ENCODE measurements at regions not wholly inside any gene's neighbourhood (a gene's known extent, or its start where the extent isn't known, plus 50 kb on each side); places are given as distances from the start of the nearest gene placed in this dataset.
"Not testable (repeated sequence)": the region's sequence is repeated elsewhere in the genome, so short reads cannot be mapped to it uniquely, and the experiment has no call there.

DNA sequence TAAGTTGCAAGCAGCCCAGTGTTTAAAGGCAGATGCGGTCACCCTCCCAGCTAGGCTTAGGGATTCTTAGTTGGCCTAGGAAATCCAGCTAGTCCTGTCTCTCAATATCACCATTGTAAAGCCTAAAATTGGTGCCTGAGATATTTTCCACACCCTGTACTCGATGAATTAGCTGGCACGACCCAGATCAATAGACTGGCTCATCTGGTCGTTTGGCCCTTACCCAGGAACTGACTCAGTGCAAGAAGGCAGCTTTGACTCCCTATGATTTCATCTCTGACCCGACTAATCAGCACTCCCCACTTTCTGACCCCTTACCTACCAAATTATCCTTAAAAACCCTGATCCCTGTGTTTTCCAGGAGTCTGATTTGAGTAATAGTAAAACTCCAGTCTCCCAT lies 384.9 kb upstream of the SLC7A11 start:
- no peak overlapping the region for H2AFZ ChIP-seq (ENCODE audit: low read length)
- no peaks in the 10 kb centered on the region for H3K27me3 ChIP-seq (ENCODE audit: low read length)
- H3K36me3 ChIP-seq (ENCODE audit: insufficient read depth, low read length): no peaks in the 10 kb centered on the region
- H3K4me3 ChIP-seq (ENCODE audit: low read length): no peak overlapping the region
- no peaks in the 10 kb centered on the region for H3K9me3 ChIP-seq (ENCODE audit: low read length)
- peaks cover 18% of the 10 kb centered on the region for H3K4me1 ChIP-seq (ENCODE audit: low read length)
- H3K9me2 ChIP-seq (replicated peaks; ENCODE audit: insufficient read depth, low read length): no peaks in the 10 kb centered on the region
- no peaks in the 10 kb centered on the region for H4K20me1 ChIP-seq (ENCODE audit: insufficient read depth, low read depth, low read length)
- H3K27ac ChIP-seq (ENCODE audit: low read length): no peak overlapping the region
- H3K9ac ChIP-seq (ENCODE audit: low read length): no peak overlapping the region
- no peaks in the 10 kb centered on the region for H3K79me2 ChIP-seq (ENCODE audit: low read length)
- DNase-seq: no peak
- no peak overlapping the region for H3K4me2 ChIP-seq (ENCODE audit: low read depth, low read length, poor library complexity, severe bottlenecking)

DNA sequence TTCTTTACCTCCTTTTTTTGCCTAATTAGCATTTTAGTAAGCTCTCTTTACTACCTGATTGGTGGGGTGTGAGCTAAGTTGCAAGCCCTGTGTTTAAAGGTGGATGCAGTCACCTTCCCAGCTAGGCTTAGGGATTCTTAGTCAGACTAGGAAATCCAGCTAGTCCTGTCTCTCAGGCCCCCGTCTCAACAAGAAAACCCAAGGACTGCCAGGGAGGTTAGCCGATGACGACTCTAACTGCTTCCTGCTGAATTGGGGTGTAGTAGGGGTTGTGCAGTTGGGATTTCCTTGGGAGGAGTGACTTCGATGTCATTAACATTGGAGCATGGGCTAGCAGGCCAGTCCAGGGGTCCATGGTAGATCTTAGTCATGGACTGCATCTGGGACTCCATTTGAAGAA lies 380.2 kb upstream of the SLC7A11 start:
- DNase-seq; H4K20me1 ChIP-seq (ENCODE audit: insufficient read depth, low read depth, low read length); H3K4me3 ChIP-seq (ENCODE audit: low read length); H3K27me3 ChIP-seq (ENCODE audit: low read length); H2AFZ ChIP-seq (ENCODE audit: low read length); H3K36me3 ChIP-seq (ENCODE audit: insufficient read depth, low read length); H3K79me2 ChIP-seq (ENCODE audit: low read length); H3K27ac ChIP-seq (ENCODE audit: low read length); H3K9me3 ChIP-seq (ENCODE audit: low read length); H3K4me1 ChIP-seq (ENCODE audit: low read length); H3K9me2 ChIP-seq (replicated peaks; ENCODE audit: insufficient read depth, low read length); H3K4me2 ChIP-seq (ENCODE audit: low read depth, low read length, poor library complexity, severe bottlenecking); H3K9ac ChIP-seq (ENCODE audit: low read length): not testable (repeated sequence)

DNA sequence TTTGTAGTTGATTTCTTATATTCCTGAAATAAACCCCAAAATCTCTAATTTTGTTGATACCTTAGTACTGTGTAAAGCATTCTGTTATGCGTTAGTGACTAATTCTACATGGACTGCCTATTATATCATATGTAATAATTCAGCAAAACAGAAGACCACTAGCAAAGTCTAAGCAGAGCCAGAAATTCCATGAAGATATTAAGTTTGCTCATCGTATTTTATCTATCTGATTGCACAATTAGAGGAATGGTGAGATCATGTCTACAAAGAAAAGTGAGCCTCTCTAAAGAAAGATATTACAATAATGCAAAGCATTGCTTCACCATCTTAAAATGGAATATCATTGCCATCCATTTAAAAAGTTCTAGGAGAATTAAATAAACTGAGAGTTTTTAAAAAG lies 374.6 kb upstream of the SLC7A11 start:
- Histone ChIP-seq H3K9me3 (ENCODE audit: low read length) (no peaks in the 10 kb centered on the region), H4K20me1 (ENCODE audit: insufficient read depth, low read depth, low read length) (no peaks in the 10 kb centered on the region), H3K9me2 (replicated peaks; ENCODE audit: insufficient read depth, low read length) (no peaks in the 10 kb centered on the region), H3K4me1 (ENCODE audit: low read length) (no peaks in the 10 kb centered on the region), H3K27ac (ENCODE audit: low read length) (no peak overlapping the region), H3K9ac (ENCODE audit: low read length) (no peak overlapping the region), H3K4me2 (ENCODE audit: low read depth, low read length, poor library complexity, severe bottlenecking) (no peak overlapping the region), H2AFZ (ENCODE audit: low read length) (no peak overlapping the region), H3K27me3 (ENCODE audit: low read length) (no peaks in the 10 kb centered on the region), H3K4me3 (ENCODE audit: low read length) (no peak overlapping the region), H3K36me3 (ENCODE audit: insufficient read depth, low read length) (no peaks in the 10 kb centered on the region), H3K79me2 (ENCODE audit: low read length) (no peaks in the 10 kb centered on the region)
- DNase-seq: no peak

DNA sequence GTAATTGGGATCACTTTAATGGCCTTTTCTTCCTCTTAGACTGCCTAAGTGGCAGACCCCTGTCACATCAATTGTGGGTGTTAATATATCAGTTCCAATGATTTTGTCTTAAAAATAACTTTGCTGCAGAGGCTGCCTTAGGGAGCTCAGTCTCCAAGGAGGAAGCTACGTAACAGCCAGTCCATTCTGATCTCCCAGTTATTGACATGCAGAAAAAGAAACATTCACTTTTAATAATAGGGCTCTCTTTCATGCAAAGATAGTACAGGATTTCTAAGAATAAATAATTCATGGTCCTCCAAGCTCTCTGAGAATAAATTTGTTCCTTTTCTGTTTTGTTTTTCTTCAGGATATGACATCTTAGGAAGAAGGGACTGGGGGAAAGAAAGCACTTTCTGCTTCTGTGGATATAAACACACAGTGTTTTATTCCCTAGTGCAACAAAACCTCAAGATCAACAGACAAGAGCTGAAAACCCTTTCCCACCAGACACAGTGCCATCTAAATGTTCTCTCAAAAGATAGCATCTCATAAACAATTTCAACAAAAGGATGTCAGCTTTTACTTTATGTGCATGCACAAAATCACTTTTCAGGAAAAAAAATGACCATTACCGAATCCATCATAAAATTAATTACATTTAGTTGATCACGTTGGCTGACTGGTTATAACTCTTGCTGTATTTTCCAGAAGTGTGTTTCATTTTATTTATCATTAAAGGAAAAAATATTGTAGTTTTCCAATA lies 372.4 kb upstream of the SLC7A11 start:
- H3K4me3 ChIP-seq (ENCODE audit: low read length): no peak overlapping the region
- no peak for DNase-seq
- H3K4me2 ChIP-seq (ENCODE audit: low read depth, low read length, poor library complexity, severe bottlenecking): no peak overlapping the region
- no peaks in the 10 kb centered on the region for H3K36me3 ChIP-seq (ENCODE audit: insufficient read depth, low read length)
- H3K79me2 ChIP-seq (ENCODE audit: low read length): no peaks in the 10 kb centered on the region
- no peak overlapping the region for H3K9ac ChIP-seq (ENCODE audit: low read length)
- H3K4me1 ChIP-seq (ENCODE audit: low read length): no peaks in the 10 kb centered on the region
- no peaks in the 10 kb centered on the region for H3K9me2 ChIP-seq (replicated peaks; ENCODE audit: insufficient read depth, low read length)
- no peaks in the 10 kb centered on the region for H4K20me1 ChIP-seq (ENCODE audit: insufficient read depth, low read depth, low read length)
- H3K27ac ChIP-seq (ENCODE audit: low read length): no peak overlapping the region
- H2AFZ ChIP-seq (ENCODE audit: low read length): no peak overlapping the region
- H3K9me3 ChIP-seq (ENCODE audit: low read length): no peaks in the 10 kb centered on the region
- H3K27me3 ChIP-seq (ENCODE audit: low read length): no peaks in the 10 kb centered on the region

DNA sequence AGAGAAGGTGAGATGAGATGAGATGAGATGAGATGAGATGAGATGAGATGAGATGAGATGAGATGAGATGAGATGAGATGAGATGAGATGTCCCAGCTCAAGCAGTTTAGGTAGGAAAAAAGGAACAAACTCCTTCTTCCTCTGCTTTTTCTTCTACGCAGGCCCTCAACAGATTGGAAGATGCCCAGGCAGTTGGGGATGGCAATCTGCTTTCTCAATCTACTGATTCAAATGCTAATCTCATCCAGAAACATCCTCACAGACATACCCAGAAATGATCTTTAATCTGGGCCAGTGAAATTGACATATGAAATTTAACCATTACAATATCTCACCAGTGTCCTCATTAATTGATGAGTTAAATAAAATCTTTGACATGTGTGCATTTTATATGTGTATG lies 370.3 kb upstream of the SLC7A11 start:
- H3K27ac ChIP-seq (ENCODE audit: low read length): no peak overlapping the region
- no peak overlapping the region for H3K4me2 ChIP-seq (ENCODE audit: low read depth, low read length, poor library complexity, severe bottlenecking)
- no peak for DNase-seq
- no peaks in the 10 kb centered on the region for H3K79me2 ChIP-seq (ENCODE audit: low read length)
- H3K4me3 ChIP-seq (ENCODE audit: low read length): no peak overlapping the region
- no peaks in the 10 kb centered on the region for H3K9me2 ChIP-seq (replicated peaks; ENCODE audit: insufficient read depth, low read length)
- H3K9ac ChIP-seq (ENCODE audit: low read length): no peak overlapping the region
- H3K27me3 ChIP-seq (ENCODE audit: low read length): no peaks in the 10 kb centered on the region
- H4K20me1 ChIP-seq (ENCODE audit: insufficient read depth, low read depth, low read length): no peaks in the 10 kb centered on the region
- H3K9me3 ChIP-seq (ENCODE audit: low read length): no peaks in the 10 kb centered on the region
- H2AFZ ChIP-seq (ENCODE audit: low read length): no peak overlapping the region
- no peaks in the 10 kb centered on the region for H3K36me3 ChIP-seq (ENCODE audit: insufficient read depth, low read length)
- H3K4me1 ChIP-seq (ENCODE audit: low read length): no peaks in the 10 kb centered on the region

DNA sequence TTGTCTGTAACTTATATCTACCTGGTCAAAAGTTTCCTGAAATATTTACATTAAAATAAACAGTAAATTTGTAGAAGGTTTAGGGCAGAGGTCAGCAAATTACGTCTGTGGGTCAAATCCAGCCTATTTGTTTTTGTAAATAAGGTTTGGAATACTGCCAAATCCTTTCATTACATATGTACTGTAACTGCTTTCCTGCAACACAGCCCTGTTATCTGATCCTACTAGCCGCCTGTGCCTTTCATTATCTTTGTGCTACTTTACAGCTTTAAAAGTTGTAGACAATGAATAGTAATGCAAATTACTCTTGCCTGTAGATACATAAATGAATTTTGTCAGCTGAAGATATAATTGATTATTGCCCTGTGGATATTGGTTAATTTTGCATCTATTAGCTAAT lies 369.6 kb upstream of the SLC7A11 start:
- H3K9me2 ChIP-seq (replicated peaks; ENCODE audit: insufficient read depth, low read length): no peaks in the 10 kb centered on the region
- H3K9me3 ChIP-seq (ENCODE audit: low read length): no peaks in the 10 kb centered on the region
- H3K4me1 ChIP-seq (ENCODE audit: low read length): no peaks in the 10 kb centered on the region
- no peaks in the 10 kb centered on the region for H3K27me3 ChIP-seq (ENCODE audit: low read length)
- no peaks in the 10 kb centered on the region for H3K79me2 ChIP-seq (ENCODE audit: low read length)
- no peak overlapping the region for H2AFZ ChIP-seq (ENCODE audit: low read length)
- H4K20me1 ChIP-seq (ENCODE audit: insufficient read depth, low read depth, low read length): no peaks in the 10 kb centered on the region
- no peak overlapping the region for H3K27ac ChIP-seq (ENCODE audit: low read length)
- no peak overlapping the region for H3K9ac ChIP-seq (ENCODE audit: low read length)
- no peaks in the 10 kb centered on the region for H3K36me3 ChIP-seq (ENCODE audit: insufficient read depth, low read length)
- no peak overlapping the region for H3K4me3 ChIP-seq (ENCODE audit: low read length)
- no peak overlapping the region for H3K4me2 ChIP-seq (ENCODE audit: low read depth, low read length, poor library complexity, severe bottlenecking)
- DNase-seq: no peak

DNA sequence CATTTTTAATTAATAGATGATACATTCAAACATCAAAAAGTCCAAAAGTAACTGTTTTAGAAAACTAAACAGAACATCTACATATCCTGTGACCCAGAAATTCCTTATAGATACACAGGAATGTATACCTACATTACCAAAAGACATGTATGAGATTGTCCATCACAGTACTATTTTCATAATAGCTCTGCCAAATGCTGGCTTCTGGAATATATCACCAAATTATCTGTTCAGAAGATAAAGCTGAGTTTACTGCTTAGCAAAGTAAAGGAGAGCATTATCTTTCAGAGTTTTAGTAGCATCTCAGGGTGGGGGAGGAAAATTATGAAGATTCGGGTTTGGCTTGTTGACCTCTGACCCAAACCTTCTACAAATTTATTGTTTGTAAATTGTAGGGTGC lies 368.9 kb upstream of the SLC7A11 start:
- no peaks in the 10 kb centered on the region for H3K9me3 ChIP-seq (ENCODE audit: low read length)
- H3K9ac ChIP-seq (ENCODE audit: low read length): no peak overlapping the region
- H3K4me2 ChIP-seq (ENCODE audit: low read depth, low read length, poor library complexity, severe bottlenecking): no peak overlapping the region
- H4K20me1 ChIP-seq (ENCODE audit: insufficient read depth, low read depth, low read length): no peaks in the 10 kb centered on the region
- H3K79me2 ChIP-seq (ENCODE audit: low read length): no peaks in the 10 kb centered on the region
- H3K9me2 ChIP-seq (replicated peaks; ENCODE audit: insufficient read depth, low read length): no peaks in the 10 kb centered on the region
- no peaks in the 10 kb centered on the region for H3K27me3 ChIP-seq (ENCODE audit: low read length)
- DNase-seq: no peak
- no peak overlapping the region for H2AFZ ChIP-seq (ENCODE audit: low read length)
- H3K36me3 ChIP-seq (ENCODE audit: insufficient read depth, low read length): no peaks in the 10 kb centered on the region
- H3K27ac ChIP-seq (ENCODE audit: low read length): no peak overlapping the region
- H3K4me1 ChIP-seq (ENCODE audit: low read length): no peaks in the 10 kb centered on the region
- no peak overlapping the region for H3K4me3 ChIP-seq (ENCODE audit: low read length)

DNA sequence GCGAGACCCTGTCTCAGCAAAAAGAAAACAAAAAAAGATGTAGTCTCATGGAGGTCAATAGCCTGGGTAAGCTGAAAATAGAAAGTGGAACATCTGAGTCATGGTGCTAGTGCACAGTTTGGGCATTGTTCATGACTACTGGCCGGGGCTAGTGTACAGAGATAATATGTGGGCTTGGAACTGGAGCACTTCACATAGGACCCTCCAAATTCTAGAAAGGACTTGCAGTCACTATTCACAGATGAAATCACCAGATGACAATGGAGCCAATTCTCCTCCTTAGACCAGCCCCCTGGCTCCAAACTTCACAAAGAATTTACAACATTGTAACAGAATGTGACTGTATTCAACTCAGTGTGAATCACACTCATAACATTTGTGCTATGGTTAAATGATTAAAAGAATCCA lies 367.8 kb upstream of the SLC7A11 start:
- Histone ChIP-seq H3K4me3 (ENCODE audit: low read length) (no peak overlapping the region), H3K79me2 (ENCODE audit: low read length) (no peaks in the 10 kb centered on the region), H3K4me1 (ENCODE audit: low read length) (peaks cover 2% of the 10 kb centered on the region), H3K9me3 (ENCODE audit: low read length) (no peaks in the 10 kb centered on the region), H3K9me2 (replicated peaks; ENCODE audit: insufficient read depth, low read length) (no peaks in the 10 kb centered on the region), H3K4me2 (ENCODE audit: low read depth, low read length, poor library complexity, severe bottlenecking) (no peak overlapping the region), H3K36me3 (ENCODE audit: insufficient read depth, low read length) (no peaks in the 10 kb centered on the region), H3K27ac (ENCODE audit: low read length) (no peak overlapping the region), H2AFZ (ENCODE audit: low read length) (no peak overlapping the region), H3K27me3 (ENCODE audit: low read length) (no peaks in the 10 kb centered on the region), H4K20me1 (ENCODE audit: insufficient read depth, low read depth, low read length) (no peaks in the 10 kb centered on the region), H3K9ac (ENCODE audit: low read length) (no peak overlapping the region)
- DNase-seq: no peak

DNA sequence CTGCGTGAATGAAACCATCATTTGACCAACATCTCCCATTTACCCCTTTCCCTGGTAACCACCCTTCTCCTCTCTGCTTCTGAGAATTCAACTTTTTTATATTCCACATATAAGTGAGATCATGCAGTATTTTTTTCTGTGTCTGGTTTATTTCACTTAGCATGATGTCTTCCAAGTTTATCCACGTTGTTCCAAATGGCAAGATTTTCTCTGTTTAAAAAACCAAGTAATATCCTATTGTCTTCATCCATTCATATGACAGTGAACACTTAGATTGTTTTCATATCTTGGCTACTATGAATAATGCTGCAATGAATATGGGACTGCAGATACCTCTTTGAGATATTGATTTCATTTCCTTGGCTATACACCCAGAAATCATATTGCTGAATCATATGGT lies 362.4 kb upstream of the SLC7A11 start:
- Histone ChIP-seq H3K27ac (ENCODE audit: low read length) (no peak overlapping the region), H3K27me3 (ENCODE audit: low read length) (no peaks in the 10 kb centered on the region), H3K9me3 (ENCODE audit: low read length) (no peaks in the 10 kb centered on the region), H3K9ac (ENCODE audit: low read length) (no peak overlapping the region), H3K36me3 (ENCODE audit: insufficient read depth, low read length) (no peaks in the 10 kb centered on the region; the same call in 1 of the 2 replicates), H3K4me2 (ENCODE audit: low read depth, low read length, poor library complexity, severe bottlenecking) (no peak overlapping the region), H3K4me3 (ENCODE audit: low read length) (no peak overlapping the region), H4K20me1 (ENCODE audit: insufficient read depth, low read depth, low read length) (no peaks in the 10 kb centered on the region), H3K79me2 (ENCODE audit: low read length) (no peaks in the 10 kb centered on the region), H3K9me2 (replicated peaks; ENCODE audit: insufficient read depth, low read length) (no peaks in the 10 kb centered on the region), H2AFZ (ENCODE audit: low read length) (no peak overlapping the region), H3K4me1 (ENCODE audit: low read length) (peaks cover 5% of the 10 kb centered on the region)
- DNase-seq: no peak

Measured in Karpas-422 (cell line).